SKM-1 (cell line): ENCODE measurements at regions not wholly inside any gene's neighbourhood (a gene's known extent, or its start where the extent isn't known, plus 50 kb on each side); places are given as distances from the start of the nearest gene placed in this dataset.

Source experiments
- DNase-seq: peaks from one replicate; lab custom pipeline; 2025; ENCODE audit not compliant: unreplicated experiment; lab: John Stamatoyannopoulos, UW

DNA sequence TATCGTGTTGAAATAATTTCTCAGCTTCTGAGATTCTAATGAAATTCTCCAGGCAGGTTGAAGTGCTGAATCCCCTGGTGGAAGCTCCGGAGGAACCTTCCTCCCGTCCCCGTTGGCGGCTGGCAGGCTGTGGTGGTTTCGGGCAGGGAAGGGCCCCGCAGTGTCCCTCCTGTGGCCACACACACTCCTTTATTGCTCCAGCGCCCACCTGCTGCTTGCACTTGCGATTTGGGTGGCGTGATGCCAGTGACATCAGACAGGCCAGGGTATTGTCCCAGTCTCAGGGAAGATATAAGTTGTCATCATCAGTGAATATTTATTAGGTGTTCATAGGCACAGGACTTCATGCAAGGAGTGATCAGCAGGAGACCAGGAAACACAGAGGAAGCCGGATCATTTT is 530.4 kb downstream of the QKI start:
- DNase-seq: no peak

DNA sequence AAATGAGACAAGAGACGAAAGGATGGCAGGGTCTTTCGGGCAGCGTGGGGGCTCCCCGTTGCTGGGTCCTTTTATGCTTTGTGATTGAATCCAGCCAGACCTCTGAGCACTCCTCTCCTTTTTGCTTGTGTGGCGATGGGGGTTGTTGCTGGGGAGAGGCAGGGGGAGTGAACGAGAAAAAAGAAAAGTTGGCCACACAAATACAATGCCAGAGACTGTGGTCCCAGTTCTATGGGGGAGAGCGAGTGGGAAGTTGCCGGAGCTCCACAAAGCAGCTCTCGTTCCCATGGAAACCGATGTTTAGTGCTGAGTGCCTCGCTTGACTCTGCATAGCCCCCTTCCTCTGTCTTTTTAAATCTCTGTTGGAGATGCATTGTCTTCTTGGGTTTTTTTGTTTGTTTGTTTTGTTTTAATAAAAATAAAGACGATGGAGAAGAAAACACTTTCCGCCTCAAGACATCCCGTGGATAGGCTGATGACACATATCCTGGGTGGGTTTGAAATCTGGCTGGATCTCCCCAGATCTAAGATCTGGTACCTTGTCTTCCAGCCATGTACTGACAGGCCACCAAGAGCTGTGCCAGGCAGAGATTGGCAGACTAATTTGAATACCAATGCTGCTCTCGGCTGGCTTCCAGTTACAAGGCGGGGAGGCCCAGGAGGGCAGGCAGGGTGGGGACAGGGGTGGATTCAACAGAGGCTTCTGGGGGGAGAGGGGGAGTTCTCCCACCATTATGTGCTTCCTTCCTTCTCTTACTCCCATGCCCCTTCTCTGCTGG is 529.3 kb downstream of the QKI start:
- DNase-seq: no peak

DNA sequence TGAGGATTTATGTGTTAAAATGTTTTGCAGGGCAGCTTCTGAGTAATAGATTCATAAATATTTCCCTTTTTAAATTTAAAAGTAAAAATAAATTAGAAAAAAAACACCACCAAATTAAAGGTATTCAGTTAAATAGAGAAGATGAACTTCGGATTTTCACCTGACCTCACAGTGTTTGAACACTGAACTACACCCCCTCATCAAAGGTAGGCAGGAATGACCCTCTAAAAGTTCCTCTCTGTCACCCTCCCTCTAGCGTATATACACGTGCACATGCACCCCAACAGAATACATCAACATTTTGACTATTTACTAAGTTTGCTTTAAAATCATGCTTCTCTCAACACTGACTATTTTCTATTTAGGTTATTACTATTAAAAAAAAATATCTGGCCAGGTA is 528.3 kb downstream of the QKI start:
- no peak for DNase-seq

- no peak for DNase-seq
These were observed 527.1 kb downstream of the QKI start for GRCh38 chr6:163941624-163941976.

DNA sequence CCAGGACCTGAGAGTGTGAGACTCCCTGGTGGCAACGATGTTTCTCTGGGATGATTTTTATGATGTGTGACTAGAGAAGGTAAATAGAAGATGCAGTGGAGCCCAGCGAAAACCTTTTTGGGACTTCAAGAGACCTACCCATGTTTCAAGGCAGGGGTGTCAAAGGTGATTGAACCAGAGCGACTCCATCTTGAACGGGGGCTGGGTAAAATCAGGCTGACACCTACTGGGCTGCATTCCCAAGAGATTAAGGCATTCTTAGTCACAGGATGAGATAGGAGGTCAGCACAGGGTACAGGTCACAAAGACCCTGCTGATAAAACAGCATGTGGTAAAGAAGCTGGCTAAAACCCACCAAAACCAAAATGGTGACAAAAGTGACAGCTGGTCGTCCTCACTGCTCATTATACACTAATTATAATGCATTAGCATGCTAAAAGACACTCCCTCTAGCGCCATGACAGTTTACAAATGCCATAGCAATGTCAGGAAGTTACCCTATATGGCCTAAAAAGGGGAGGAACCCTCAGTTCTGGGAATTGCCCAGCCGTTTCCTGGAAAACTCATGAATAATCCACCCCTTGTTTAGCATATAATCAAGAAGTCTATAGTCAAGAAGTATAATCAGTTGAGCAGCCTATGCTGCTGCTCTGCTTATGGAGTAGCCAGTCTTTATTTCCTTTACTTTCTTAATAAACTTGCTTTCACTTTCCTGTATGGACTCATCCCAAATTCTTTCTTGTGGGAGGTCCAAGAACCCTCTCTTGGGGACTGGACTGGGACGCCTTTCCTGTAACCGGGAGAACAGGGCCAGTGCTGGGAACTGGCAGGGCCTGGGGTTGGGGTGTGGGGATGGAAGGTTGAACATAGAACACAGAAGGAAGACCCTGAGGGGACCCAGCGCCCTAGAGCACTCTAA is 526.4 kb downstream of the QKI start:
- DNase-seq: no peak

GRCh38 chr6:163937071-163937470 is 522.6 kb downstream of the QKI start:
- no peak for DNase-seq

DNA sequence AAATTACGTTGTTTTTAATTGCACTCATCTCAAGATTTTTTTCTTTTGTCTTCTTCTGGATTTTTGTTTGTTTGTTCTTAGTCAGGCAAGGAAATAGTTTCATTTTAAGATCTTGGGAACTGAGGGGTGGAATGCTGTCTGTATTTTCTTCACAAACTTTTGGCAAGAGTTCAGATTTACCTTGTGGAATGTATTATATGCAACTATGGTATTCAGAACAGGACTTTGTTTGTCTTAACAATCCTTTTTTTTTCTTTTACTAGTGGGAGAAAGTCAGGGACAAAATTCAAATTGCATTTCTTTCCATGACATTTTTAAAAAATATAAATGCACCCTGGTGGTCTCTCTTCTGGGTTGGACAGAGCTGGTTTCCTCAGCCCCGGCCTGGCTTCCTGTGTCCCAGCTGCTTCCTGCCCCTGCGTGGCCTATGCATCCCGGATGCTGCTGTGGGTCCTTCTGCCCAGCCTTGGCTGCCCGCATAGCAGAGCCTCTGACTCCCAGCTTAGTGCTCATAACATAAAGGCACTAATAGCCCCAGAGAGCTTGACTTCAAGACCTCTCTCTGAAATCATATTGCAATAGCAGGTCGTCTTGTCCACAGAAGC is 520.7 kb downstream of the QKI start:
- no peak for DNase-seq

GRCh38 chr6:163930012-163930411 is 515.5 kb downstream of the QKI start:
- DNase-seq: no peak

DNA sequence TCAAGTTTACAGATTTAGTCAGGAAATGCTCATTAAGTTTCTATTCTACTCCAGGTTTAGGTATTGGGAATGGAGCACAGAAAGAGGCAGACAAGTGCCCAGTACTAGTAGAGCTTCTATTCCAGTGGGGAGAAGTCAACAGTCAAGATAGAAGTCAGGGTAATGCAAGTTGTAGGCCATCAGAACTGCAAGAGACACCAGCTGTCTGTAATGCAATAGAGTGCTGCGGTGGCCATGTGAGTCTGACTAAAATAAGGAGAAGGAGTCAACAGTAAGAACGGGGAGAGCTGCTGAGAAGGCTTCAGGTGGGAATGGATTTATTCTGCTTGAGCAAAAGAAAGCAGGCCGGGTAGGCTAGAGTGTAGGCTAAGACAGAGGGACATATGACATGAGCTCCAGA is 515.0 kb downstream of the QKI start:
- DNase-seq: no peak

DNA sequence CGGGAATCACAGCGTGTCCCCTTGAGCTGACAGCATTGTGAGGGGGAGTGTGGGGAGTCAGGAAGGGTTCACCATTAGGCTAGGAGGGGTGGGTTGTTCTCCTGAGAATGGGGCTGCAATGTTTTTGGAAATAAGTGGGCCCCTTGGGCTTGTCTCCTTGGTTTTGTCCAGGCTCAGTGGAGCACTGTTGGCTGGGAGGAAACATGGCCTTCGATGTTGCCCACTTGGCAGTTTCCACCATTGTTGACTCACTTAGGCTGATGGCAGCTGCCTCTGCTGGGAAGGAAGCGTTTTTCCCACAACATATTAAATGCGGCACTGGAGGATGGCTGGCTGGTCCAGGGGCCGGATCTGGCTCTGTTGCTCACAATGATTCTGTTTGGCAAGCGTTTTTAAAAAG is 512.1 kb downstream of the QKI start:
- DNase-seq: no peak

DNA sequence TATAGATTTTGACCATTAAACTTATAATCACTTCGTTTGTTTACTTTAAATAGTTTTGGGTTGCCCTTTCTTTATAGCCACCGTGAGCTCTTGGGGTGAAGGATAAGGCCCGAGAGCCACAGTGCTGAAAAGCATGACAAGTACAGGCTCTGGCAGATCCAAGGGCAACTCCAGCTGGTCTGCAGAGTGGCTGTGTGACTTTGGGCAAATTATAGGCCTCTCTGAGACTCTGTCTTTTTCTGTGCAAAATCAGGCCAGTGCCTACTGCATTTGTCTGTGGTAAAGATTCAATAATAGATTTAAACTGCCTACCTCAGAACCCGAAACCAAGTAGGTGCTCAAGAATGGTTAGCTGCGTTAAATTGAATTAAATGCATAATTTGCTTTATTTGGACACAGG is 511.3 kb downstream of the QKI start:
- DNase-seq: no peak

DNA sequence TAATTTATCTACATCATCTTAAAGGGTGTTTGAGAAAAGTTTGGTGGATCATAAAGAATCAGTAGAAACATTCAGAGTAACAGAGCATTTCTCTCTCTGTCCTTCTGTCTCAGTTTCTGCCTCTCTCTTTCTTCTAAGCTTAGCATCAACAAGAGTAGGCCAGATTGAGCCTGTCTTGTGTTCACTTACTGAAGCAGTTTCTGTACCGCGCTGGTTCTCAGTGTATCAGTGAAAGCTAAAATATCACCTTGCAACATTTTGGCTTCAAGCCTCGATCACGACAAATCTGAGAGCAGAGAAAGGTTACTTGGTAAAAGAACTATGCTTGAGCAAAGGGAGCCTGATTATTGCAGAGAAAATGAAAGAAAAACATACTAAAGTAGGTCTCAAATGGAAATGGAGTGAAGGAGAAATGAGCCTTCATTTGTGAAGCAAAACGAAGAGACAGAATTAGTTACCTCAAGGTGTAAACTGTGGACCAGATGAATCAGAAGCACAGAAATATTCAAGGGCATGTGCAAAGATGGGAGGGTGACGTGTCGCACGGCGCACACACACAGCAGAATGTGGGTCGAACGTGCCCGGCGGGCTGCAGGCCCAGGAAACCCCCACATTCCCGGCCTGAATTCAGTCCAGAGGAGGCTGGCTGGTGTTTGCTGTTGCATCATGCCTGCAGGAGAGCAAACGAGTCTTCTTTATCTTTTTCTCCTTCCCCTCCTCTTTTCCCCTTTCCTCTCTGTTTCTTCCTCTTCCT is 509.3 kb downstream of the QKI start:
- DNase-seq: no peak

- no peak for DNase-seq
These were observed 508.0 kb downstream of the QKI start for GRCh38 chr6:163922562-163922961.

DNA sequence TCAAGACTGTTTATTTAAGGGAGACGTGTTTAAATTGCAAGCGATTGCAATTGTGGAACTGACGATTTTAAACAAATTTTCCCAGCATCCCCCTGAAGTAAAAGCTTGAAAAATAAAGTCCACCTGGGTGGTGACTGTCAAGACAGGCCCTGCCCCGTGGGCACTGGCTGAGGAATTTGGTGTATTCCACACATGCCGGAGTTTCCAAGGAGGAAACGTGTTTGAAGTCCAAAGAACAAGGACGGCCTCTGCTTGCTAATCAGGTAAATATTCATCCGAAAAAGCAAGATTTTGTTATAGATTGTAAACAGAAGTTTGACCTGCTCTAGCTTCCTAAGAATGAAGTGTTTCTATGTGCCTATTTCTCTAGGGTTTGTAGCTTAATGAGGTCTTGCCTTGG is 505.1 kb downstream of the QKI start:
- DNase-seq: no peak

- no peak for DNase-seq
These were observed 502.0 kb downstream of the QKI start for GRCh38 chr6:163916315-163917081.

- no peak for DNase-seq
These were observed 500.6 kb downstream of the QKI start for GRCh38 chr6:163915131-163915530.

DNA sequence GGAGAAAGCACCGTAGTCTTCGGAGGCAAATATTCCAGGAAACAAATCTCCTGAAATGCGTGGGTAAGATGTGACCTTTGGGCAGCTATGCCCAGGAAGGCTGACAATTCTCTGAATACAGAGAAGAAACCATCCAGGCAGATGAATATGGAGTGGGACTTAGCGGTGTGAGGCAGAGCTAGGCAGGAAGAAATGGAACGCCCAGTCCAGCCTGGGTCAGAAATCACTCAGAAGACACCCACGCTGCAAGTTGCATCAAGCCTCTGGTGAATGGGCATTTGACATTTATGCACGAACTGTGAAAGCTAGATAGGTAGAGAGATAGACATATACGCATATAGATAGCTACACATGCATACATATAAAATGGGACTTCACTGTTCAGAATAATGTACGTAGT is 498.5 kb downstream of the QKI start:
- DNase-seq: no peak

DNA sequence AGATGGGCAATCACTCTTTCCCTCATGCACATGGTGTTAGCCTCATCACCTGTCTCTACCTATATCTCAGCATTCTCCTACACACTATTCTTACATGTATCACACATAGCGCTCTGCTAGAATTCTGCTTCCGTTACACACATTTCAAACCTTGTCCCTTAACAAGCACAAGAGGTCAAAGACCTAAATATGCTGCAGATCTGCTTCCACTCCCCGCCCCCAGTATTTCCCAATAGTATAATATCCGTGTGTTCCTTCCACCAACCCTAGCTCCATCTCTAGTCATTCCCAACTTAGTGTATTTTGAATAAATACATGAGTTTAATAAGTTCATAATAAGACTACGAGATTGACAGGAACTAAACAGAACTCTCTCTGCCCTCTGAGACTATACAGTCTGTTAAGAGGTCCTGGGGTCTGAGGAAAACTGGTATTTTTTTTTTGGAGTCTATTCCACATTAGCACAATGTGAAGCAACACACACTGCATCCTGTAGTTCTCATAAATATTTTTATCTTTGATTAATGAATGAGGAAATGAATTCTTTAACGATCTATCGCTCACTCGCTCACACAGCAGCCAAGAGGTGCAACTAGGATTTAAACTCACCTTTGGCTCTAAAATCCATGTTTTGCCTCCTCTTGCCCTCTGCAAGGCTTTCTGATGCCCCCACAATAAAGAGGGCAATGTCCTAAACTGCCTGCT is 491.6 kb downstream of the QKI start:
- no peak for DNase-seq

GRCh38 chr6:163904186-163904585 is 489.7 kb downstream of the QKI start:
- no peak for DNase-seq

DNA sequence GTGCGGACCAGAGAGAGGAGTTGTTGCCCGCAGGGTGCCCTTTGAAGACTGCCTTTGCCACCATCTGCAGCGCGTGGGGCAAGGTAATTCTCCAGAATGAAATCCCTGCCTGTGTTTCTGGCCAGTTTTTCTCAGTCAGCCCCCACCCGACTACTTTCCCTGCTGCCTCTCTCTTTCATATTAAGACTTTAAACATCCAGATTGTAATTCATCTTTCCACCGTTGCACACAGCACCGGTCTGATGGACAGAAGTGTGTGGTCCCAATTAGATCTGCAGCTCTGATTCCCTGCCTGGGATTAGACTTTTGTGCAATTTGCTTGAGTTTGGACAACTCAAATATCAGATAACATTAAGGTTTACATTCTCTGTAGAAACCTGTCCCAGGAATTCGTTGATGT is 489.0 kb downstream of the QKI start:
- no peak for DNase-seq
